ENCODE measurements at regions not wholly inside any gene's neighbourhood (a gene's known extent, or its start where the extent isn't known, plus 50 kb on each side); places are given as distances from the start of the nearest gene placed in this dataset.

GRCh38 chr16:50955311-50955710 is 195.8 kb downstream of the SALL1 start:
- no peak for DNase-seq (ENCODE audit: low read depth)

DNA sequence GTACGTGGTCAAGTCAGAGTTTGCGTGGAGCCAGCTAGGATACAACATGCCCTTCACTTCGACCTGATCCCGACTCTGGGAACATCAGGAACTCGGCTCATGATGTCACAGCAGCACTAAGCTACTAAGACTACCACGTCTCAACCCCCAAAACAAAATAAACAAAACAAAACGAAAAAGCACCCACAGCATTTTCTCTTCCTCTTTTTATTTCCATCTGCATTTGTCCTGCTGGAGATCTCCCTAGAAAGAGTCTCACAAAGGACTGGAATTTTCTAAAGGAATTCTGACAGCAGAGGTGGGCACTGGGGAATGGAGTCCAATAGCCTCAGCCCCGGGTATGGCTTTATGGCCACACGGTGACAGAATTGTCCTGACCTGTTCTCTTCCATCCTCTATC is 196.6 kb downstream of the SALL1 start:
- DNase-seq (ENCODE audit: low read depth), result no peak

DNA sequence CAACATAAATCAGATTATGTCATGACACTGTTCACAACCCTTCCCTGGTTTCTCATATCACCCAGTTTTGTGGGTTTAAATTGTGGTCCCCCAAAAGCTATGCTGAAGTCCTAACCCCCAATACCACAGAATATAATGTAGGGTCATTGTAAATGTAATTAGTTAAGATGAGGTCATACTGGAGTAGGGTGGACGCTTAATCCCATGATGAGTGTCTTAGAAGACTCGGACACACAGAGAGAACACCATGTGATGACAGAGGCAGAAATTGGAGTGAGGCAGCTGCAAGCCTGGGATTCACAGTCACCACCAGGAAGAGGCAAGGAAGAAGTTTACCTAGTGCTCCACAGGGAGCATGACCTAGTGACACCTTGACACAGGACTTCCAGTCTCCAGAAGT is 197.8 kb downstream of the SALL1 start:
- DNase-seq (ENCODE audit: low read depth), result no peak

GRCh38 chr16:50950955-50951354 is 200.1 kb downstream of the SALL1 start:
- DNase-seq (ENCODE audit: low read depth), result no peak

GRCh38 chr16:50948268-50948930 is 202.7 kb downstream of the SALL1 start:
- DNase-seq (ENCODE audit: low read depth), result no peak

DNA sequence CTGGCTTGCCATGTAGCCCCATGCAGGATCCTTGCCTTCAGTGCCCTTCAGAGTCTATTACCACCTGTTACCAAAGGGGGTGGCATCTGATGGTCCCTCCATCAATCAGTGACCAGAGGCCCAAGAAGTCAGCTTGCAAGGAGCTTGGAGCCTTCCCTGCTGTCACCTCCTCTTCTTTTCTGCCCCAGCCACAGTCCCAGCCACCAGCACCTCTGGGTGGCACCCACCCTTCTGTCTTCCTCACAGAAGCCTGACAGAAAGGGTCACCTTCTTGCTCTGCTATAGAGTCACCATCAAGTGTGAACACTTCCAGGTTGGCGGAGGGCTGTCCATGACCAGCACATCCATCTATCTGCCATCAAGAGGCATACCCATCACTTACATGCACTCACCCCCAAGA is 203.2 kb downstream of the SALL1 start:
- DNase-seq (ENCODE audit: low read depth), result no peak

- no peak for DNase-seq (ENCODE audit: low read depth)
Observed at GRCh38 chr16:50946606-50947005, 204.5 kb downstream of the SALL1 start.

- no peak for DNase-seq (ENCODE audit: low read depth)
Observed at GRCh38 chr16:50946098-50946497, 204.2 kb downstream of the CYLD start.

DNA sequence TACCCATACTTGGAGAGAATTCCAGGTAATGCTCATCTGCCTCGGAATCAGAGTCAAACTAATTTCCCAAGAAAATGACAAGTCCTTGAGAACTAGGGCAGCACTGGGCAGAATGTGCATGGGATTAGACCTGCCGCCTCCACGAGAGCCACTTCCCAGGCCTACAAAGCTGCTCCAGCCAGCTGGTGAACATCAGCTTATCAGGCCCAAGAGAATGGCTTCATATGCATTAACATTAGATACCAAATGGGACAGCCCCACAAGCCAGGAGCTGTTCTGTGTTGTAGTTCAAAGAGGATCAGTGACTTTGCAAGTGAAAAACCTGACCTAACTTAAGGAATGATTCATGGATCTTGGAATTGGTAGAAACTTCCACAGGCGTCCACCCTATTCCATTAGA is 203.3 kb downstream of the CYLD start:
- DNase-seq (ENCODE audit: low read depth), result no peak

- DNase-seq (ENCODE audit: low read depth), result no peak
Observed at GRCh38 chr16:50944436-50944835, 202.6 kb downstream of the CYLD start.

DNA sequence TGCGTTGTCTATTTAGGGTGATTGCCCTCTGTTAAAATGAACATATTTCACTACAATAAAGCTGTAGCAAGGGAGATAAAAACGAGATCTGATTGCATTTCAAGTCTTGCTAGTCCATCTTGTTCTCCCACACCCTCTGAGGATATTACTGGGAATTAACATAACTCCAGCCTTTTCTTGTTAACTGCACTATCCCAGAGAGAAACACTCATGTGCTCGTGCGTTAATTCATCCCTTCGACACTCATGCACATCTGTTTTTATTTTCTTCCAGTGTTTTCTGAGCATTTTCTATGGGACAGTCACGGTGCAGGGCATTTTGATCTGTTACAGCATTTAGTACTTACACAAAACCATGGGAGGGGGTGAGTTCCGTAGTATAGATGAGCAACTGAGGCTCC is 202.1 kb downstream of the CYLD start:
- DNase-seq (ENCODE audit: low read depth), result no peak

GRCh38 chr16:50942143-50942542 is 200.3 kb downstream of the CYLD start:
- DNase-seq (ENCODE audit: low read depth), result no peak

DNA sequence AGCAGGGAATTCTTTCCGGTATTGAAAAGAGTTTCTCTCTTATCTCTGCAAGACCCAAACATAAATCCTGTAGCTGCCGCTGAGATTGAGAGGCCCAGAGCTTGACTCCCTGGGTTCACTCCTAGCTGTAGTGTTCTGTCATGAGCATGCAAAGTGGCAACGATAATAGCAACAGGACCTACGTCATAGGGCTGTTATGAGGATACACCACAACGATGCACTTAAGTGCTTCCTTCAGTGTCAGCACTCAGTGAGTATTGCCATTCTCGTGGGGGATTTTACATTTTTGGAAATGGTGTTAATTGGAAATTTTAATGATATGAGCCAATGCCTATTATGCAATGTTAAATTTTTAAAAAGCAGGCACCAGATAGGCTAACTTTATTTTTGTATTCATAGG is 199.8 kb downstream of the CYLD start:
- no peak for DNase-seq (ENCODE audit: low read depth)

- DNase-seq (ENCODE audit: low read depth), result no peak
Observed at GRCh38 chr16:50940275-50940854, 198.5 kb downstream of the CYLD start.

DNA sequence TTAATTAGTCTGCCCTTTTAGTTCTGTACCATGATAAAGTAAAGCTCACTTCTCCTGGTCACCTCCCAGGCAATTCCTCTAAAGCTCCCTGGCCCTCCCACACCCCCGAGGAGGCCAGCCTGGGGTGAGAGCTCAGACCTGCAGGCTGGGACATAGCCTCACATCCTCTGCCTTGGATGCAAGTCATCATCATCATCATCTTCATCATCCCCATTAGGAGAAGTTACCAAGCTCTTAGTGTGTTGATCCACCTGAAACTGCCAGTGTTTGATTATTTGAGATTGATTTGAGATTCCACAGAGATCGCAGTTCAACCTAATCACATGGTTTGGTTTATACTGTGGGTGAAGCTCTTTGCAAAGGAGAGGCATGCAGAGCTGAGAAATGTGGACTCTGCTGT is 197.5 kb downstream of the CYLD start:
- DNase-seq (ENCODE audit: low read depth), result no peak

DNA sequence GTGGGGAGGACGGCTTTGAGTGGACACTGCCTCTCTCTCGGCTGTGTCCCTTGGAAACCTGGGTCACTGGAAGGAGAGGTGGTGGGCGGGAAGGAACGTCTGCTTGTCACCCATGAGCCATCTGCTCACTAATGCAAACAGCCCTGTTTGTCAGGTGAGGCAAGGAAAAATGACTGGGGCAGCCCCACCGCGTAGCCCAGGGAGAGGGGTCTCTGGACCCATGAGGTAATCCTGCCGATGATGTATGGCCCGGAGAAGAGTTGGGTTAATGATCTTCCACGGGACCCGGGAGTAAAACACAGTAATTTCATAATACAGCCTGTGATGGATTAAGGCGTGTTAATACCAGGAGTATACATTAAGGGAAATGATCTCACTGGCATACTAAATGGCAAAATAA is 197.0 kb downstream of the CYLD start:
- no peak for DNase-seq (ENCODE audit: low read depth)

GRCh38 chr16:50933262-50933661 is 191.4 kb downstream of the CYLD start:
- no peak for DNase-seq (ENCODE audit: low read depth)

DNA sequence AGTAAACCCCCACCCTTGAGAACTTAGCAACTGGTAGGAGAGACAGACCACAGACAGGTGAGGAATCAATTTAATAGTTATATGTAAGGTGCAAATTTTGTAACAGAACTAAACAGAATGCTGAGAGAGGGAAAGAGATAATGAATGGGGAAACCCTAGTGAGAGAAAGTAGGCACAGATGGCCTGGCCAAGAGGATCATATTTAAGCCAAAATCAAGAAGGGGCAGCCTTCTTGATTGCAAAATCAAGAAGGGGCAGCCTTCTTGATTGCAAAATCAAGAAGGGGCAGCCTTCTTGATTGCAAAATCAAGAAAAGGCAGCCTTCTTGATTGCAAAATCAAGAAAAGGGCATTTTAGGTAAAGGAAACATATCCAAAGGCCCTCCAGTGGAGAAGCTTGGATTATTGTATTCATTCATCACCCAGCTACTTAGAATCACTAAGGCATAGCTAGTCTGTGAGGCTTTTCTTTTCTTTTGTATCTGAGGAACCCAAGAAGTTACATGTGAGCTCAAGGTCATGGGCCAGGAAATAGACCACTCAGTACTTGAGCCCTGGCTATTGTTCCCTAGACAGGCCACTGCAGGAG is 190.6 kb downstream of the CYLD start:
- no peak for DNase-seq (ENCODE audit: low read depth)

DNA sequence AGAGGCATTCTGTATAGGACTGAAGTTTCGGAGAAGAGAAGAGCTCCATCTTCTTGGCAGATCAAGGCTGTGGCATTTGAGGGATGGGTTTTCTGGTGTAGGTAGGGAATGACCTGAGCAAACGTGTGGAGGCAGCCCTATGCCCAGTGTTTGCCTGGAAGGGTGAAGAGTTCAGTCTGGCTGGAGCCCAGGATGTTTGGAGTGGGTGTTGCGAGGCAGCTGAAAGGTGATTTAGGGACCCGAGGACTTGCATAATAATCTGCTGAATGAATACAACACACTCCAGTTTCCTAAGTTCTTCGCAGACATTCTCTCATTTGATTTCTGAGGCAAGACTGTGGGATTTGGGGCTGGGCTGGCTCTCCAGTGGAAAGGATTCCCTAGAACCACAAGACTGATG is 186.2 kb downstream of the CYLD start:
- DNase-seq (ENCODE audit: low read depth), result no peak

DNA sequence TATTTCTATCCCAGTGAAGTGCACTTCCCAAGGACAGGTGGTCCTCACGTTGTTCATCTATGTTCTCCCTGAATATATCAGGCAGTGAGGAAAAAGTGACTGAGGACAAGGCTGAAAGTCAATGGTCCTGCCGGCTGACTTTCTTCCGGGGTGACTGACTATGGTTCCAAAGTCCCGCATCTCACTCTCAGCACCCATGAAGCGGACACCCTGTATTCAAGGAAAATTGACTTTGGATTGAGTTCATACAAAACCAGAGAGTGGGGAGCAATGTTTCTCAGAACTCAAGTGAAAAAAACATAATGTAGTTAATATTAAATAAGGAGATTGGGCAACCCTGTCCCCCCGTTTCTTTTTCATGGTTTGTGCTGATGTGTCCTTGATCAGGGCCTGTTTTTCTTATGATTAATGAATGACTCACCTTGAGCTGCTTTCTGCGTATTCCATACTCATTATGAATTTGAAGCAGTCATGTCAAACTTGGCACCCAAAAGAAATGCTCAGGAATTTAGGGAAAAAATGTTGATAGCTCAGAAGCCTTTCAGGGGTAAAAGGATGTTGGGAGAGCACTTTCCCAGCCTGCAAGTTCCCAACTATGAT is 184.0 kb downstream of the CYLD start:
- no peak for DNase-seq (ENCODE audit: low read depth)

GRCh38 chr16:50924759-50925545 is 183.1 kb downstream of the CYLD start:
- DNase-seq (ENCODE audit: low read depth), result no peak

DNA sequence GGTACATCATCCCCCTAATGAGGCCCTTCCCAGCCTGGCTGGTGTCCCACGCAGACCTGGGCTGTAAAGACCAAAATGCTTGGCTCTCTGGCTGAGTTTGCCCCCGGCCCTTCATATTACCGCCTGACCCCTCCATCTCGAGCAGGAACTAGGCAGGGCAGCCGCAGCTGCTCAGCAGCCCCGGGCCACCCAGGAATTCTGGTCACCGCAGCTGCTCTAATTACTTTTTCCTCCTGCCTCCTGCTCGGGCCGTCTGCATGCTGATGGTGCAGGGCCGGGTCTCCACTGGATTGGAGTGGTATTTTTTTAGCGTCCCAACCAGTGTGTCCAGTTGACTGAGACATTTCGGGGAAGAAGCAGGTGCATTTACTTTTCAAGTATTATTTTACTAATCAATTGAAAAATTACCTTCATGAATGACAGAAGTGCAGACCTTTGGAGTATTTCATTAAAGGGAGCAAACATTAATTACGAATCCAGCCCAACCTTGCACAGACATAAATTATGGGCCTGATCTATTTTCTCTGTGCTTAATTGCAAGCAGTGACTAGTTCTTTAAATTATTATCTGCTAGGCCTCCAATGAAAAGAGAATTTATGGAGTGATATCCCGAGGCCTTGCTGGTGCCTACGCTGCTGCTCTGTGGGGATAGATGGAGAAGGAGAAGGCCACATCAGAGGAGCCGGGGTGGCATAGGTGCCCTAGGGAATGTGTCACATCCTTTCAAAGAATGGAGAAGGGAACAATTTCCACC is 176.2 kb downstream of the CYLD start:
- no peak for DNase-seq (ENCODE audit: low read depth)
